Nephron (organoid): ENCODE measurements at regions not wholly inside any gene's neighbourhood (a gene's known extent, or its start where the extent isn't known, plus 50 kb on each side); places are given as distances from the start of the nearest gene placed in this dataset.
"Not testable (repeated sequence)": the region's sequence is repeated elsewhere in the genome, so short reads cannot be mapped to it uniquely, and the experiment has no call there.

ENCODE experiments used
- H3K27ac Mint-ChIP-seq, 3 experiments: 2 replicates each; pipeline ENCODE4 v1.8.0; 2020; ENCODE audit warnings: mixed read lengths in 3 of 3, mild to moderate bottlenecking in 2 of 3, moderate library complexity in 1 of 3
- H3K27me3 Mint-ChIP-seq: 2 replicates; pipeline ENCODE4 v1.8.0; 2021; ENCODE audit warnings: low read depth, mild to moderate bottlenecking, moderate library complexity, mixed read lengths
- H3K36me3 Mint-ChIP-seq: 2 replicates; pipeline ENCODE4 v1.8.0; 2020; ENCODE audit warnings: low read depth, mixed read lengths
- H3K4me1 Mint-ChIP-seq: 2 replicates; pipeline ENCODE4 v1.8.0; 2020; ENCODE audit warnings: mixed read lengths
- H3K4me3 Mint-ChIP-seq, 3 experiments: 2 replicates each; pipeline ENCODE4 v1.8.0; 2020; ENCODE audit warnings: mild to moderate bottlenecking in 3 of 3, mixed read lengths in 3 of 3, moderate library complexity in 2 of 3
- H3K9me3 Mint-ChIP-seq: 2 replicates; pipeline ENCODE4 v1.8.0; 2020; ENCODE audit warnings: mixed read lengths
- CTCF ChIP-seq, 3 experiments: fragments of 200-600 bp; sonication (generic); IDR thresholded peaks; one replicate each; pipeline ENCODE4 v1.5.0; 2021; ENCODE audit warnings: antibody characterized with exemption in 3 of 3; ENCODE audit not compliant: unreplicated experiment in 3 of 3

GRCh38 chr17:83010206-83011200, 68.9 kb upstream of the METRNL start:
- Mint-ChIP-seq H3K4me1 (peaks cover 48% of the 10 kb centered on the region), H3K27me3 (peaks cover 8% of the 10 kb centered on the region), H3K4me3 (peak overlapping the region in 1 of 3 experiments; percentile 43), H3K36me3 (peaks cover 35% of the 10 kb centered on the region), H3K9me3 (no peaks in the 10 kb centered on the region), H3K27ac (peak overlapping the region; percentile 69 to 87 (median 84))
- no peak for TF ChIP-seq CTCF (IDR thresholded peaks at IDR 0.05; ENCODE audit: unreplicated experiment in 3 of 3)

- H3K4me3 Mint-ChIP-seq: peak overlapping the region in 1 of 3 experiments; percentile 17
- H3K27ac Mint-ChIP-seq: peak overlapping the region; percentile 69 to 87 (median 84)
- H3K36me3 Mint-ChIP-seq: peaks cover 29% of the 10 kb centered on the region
- H3K9me3 Mint-ChIP-seq, H3K27me3 Mint-ChIP-seq: not testable (repeated sequence)
- H3K4me1 Mint-ChIP-seq: peaks cover 48% of the 10 kb centered on the region
These were observed 67.7 kb upstream of the METRNL start for GRCh38 chr17:83011676-83012075.

- TF ChIP-seq CTCF (IDR thresholded peaks at IDR 0.05; ENCODE audit: unreplicated experiment in 3 of 3): no peak
- peak overlapping the region; percentile 45 to 73 (median 70) for H3K27ac Mint-ChIP-seq
- H3K4me1 Mint-ChIP-seq: peaks cover 42% of the 10 kb centered on the region
- peaks cover 6% of the 10 kb centered on the region for H3K27me3 Mint-ChIP-seq
- H3K9me3 Mint-ChIP-seq: peaks cover 3% of the 10 kb centered on the region
- peaks cover 29% of the 10 kb centered on the region for H3K36me3 Mint-ChIP-seq
- H3K4me3 Mint-ChIP-seq: peak overlapping the region in 1 of 3 experiments; percentile 14
These were observed 67.1 kb upstream of the METRNL start for GRCh38 chr17:83012200-83012785.

DNA sequence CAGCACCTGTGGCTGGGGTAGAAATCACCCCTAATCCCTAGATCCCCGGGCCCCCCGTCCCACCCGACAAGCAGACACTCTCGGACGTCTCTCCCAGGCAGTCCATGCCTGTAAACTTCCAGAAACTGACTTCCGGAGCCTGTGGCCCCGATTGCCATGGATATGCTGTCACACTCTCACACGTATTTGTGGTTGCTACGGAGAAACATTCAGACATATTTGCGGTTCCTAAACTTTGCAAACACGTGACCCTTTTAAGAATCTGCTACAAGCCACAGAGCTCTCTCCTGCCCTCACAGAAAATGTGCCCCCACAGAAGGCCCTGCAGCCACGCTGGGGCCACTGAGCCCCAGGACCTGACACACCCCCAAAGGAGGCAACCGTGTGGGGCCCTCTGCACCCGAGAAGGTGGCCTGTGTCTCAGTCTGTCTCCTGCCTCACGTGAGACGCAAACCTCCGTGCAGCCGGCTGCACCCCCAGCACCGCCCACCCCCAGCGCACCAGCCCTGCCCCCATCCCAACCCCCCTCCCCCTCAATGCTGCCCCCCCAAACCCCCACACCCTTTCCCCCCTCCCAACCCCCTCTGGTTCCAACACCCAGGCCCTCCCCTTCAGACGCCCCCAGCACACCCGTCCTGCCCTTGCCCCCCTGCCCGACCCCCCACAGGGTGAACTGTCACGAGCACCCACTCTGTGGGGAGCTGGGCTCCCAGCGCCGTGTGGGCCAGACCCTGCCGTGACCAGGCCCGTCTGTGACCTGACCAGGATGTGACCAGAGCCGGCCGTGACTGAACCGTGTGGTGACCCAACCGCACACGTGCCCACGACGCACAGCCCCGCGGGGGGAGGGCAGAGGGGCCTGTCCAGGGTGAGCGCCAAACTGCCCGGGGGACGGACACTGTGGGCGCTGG, 66.3 kb upstream of the METRNL start:
- Mint-ChIP-seq H3K9me3 (peaks cover 3% of the 10 kb centered on the region), H3K36me3 (peaks cover 24% of the 10 kb centered on the region), H3K4me1 (peaks cover 34% of the 10 kb centered on the region), H3K27me3 (peaks cover 3% of the 10 kb centered on the region), H3K4me3 (no peak overlapping the region), H3K27ac (peak overlapping the region; percentile 45 to 73 (median 70))
- no peak for TF ChIP-seq CTCF (IDR thresholded peaks at IDR 0.05; ENCODE audit: unreplicated experiment in 3 of 3)

GRCh38 chr17:83013779-83014117, 65.7 kb upstream of the METRNL start:
- Mint-ChIP-seq H3K36me3 (peaks cover 22% of the 10 kb centered on the region), H3K9me3 (peaks cover 3% of the 10 kb centered on the region), H3K27me3 (peaks cover 3% of the 10 kb centered on the region), H3K4me3 (no peak overlapping the region), H3K4me1 (peaks cover 31% of the 10 kb centered on the region), H3K27ac (no peak overlapping the region)
- no peak for TF ChIP-seq CTCF (IDR thresholded peaks at IDR 0.05; ENCODE audit: unreplicated experiment in 3 of 3)

DNA sequence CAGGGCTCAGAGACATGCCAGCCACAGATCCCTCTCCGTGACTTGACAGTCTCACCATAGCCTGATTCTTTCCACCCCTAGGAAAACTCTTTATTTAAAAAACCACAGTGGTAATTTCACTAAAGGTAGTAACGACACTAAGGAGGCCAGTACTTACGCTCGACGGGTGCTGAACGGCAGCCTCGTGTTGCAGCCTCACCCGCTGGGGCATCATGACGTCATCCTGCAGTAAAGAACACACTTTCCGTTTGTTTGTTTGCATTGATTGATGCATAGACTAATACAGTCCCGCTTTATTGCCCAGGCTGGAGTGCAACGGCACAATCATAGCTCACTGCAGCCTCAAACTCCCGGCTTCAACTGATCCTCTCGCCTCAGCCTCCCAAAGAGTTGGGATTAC, 65.1 kb upstream of the METRNL start:
- H3K36me3 Mint-ChIP-seq: peaks cover 26% of the 10 kb centered on the region
- H3K4me3 Mint-ChIP-seq: no peak overlapping the region
- H3K27ac Mint-ChIP-seq: peak overlapping the region in 1 of 3 experiments; percentile 71
- H3K4me1 Mint-ChIP-seq: peaks cover 31% of the 10 kb centered on the region
- H3K27me3 Mint-ChIP-seq: peaks cover 3% of the 10 kb centered on the region
- peaks cover 3% of the 10 kb centered on the region for H3K9me3 Mint-ChIP-seq
- no peak for TF ChIP-seq CTCF (IDR thresholded peaks at IDR 0.05; ENCODE audit: unreplicated experiment in 3 of 3)
